ENCODE measurements at regions not wholly inside any gene's neighbourhood (a gene's known extent, or its start where the extent isn't known, plus 50 kb on each side); places are given as distances from the start of the nearest gene placed in this dataset.

GRCh38 chrY:13756615-13757014, 52.9 kb downstream of the TMSB4Y start:
- Histone ChIP-seq H3K79me2 (ENCODE audit: insufficient read depth, low read depth, low read length) (no peaks in the 10 kb centered on the region), H2AFZ (ENCODE audit: low read length) (no peak overlapping the region), H3K9me2 (ENCODE audit: insufficient read depth, low read length) (no peaks in the 10 kb centered on the region), H4K20me1 (ENCODE audit: insufficient read depth, low read length) (no peaks in the 10 kb centered on the region), H3K4me2 (ENCODE audit: low read length) (no peak overlapping the region), H3K4me3 (ENCODE audit: low read depth, low read length, poor library complexity, severe bottlenecking) (no peak overlapping the region), H3K4me1 (ENCODE audit: insufficient read depth, low read length, poor library complexity, severe bottlenecking) (no peaks in the 10 kb centered on the region), H3K36me3 (ENCODE audit: insufficient read depth, low read length) (no peaks in the 10 kb centered on the region), H3K9me3 (ENCODE audit: low read length) (no peaks in the 10 kb centered on the region), H3K27ac (ENCODE audit: low read depth, low read length, poor library complexity, severe bottlenecking) (no peak overlapping the region)
- ChIA-PET CTCF (ENCODE audit: unreplicated experiment) (no interaction called here), POLR2A (no interaction called here)
- no peak for TF ChIP-seq EZH2phosphoT487 (IDR thresholded peaks at IDR 0.05; ENCODE audit: borderline replicate concordance, low read depth, low read length)
- TF ChIP-seq, protein P1, sequence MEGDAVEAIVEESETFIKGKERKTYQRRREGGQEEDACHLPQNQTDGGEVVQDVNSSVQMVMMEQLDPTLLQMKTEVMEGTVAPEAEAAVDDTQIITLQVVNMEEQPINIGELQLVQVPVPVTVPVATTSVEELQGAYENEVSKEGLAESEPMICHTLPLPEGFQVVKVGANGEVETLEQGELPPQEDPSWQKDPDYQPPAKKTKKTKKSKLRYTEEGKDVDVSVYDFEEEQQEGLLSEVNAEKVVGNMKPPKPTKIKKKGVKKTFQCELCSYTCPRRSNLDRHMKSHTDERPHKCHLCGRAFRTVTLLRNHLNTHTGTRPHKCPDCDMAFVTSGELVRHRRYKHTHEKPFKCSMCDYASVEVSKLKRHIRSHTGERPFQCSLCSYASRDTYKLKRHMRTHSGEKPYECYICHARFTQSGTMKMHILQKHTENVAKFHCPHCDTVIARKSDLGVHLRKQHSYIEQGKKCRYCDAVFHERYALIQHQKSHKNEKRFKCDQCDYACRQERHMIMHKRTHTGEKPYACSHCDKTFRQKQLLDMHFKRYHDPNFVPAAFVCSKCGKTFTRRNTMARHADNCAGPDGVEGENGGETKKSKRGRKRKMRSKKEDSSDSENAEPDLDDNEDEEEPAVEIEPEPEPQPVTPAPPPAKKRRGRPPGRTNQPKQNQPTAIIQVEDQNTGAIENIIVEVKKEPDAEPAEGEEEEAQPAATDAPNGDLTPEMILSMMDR (conservative IDR thresholded peaks at IDR 0.05; ENCODE audit: low read length) = no peak
- DNase-seq (ENCODE audit: low spot score) = no peak
- no TSS peak for BruUV-seq (replicated peaks)
- intact Hi-C loops (cut with micrococcal nuclease; ENCODE audit: unreplicated experiment) = loop anchor here (10.0 kb wide), 1 partner anchor 52 kb away; the partner anchor contains the start of gene TMSB4Y

DNA sequence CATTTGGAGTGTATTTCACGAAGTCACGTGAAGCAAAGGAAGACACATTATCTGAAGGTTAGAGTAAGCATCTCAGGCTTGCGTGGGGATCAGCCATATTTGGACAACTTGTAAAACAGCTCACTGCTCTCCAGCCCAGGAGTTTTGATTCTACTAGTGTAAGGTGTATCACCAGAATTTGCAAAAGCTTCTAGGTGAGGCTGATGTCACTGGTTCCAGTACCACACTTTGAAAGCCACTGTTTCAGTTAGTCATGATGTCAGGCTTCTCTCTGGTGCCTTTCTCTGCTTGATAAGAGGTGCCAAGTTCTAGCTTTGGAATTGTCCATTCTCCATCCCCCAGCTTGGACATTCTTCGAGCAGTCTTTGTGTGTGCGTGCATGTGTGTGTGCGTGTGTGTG, 62.3 kb downstream of the TMSB4Y start:
- Histone ChIP-seq H4K20me1 (ENCODE audit: insufficient read depth, low read length) (no peaks in the 10 kb centered on the region), H3K27ac (ENCODE audit: low read depth, low read length, poor library complexity, severe bottlenecking) (no peak overlapping the region), H3K9me2 (ENCODE audit: insufficient read depth, low read length) (no peaks in the 10 kb centered on the region), H2AFZ (ENCODE audit: low read length) (no peak overlapping the region), H3K79me2 (ENCODE audit: insufficient read depth, low read depth, low read length) (no peaks in the 10 kb centered on the region), H3K9me3 (ENCODE audit: low read length) (no peaks in the 10 kb centered on the region), H3K36me3 (ENCODE audit: insufficient read depth, low read length) (no peaks in the 10 kb centered on the region), H3K4me2 (ENCODE audit: low read length) (no peak overlapping the region), H3K4me3 (ENCODE audit: low read depth, low read length, poor library complexity, severe bottlenecking) (no peak overlapping the region), H3K4me1 (ENCODE audit: insufficient read depth, low read length, poor library complexity, severe bottlenecking) (no peaks in the 10 kb centered on the region)
- intact Hi-C loops (cut with micrococcal nuclease; ENCODE audit: unreplicated experiment) = no loop called here
- DNase-seq (ENCODE audit: low spot score) = no peak
- TF ChIP-seq EZH2phosphoT487 (IDR thresholded peaks at IDR 0.05; ENCODE audit: borderline replicate concordance, low read depth, low read length) = no peak
- TF ChIP-seq, protein P1 (conservative IDR thresholded peaks at IDR 0.05; ENCODE audit: low read length) = no peak
- ChIA-PET CTCF (ENCODE audit: unreplicated experiment) (no interaction called here), POLR2A (no interaction called here)
- BruUV-seq (replicated peaks) = no TSS peak

GRCh38 chrY:13790108-13790793, 86.6 kb downstream of the TMSB4Y start:
- Histone ChIP-seq H3K4me2 (ENCODE audit: low read length) (no peak overlapping the region), H3K4me1 (ENCODE audit: insufficient read depth, low read length, poor library complexity, severe bottlenecking) (no peaks in the 10 kb centered on the region), H2AFZ (ENCODE audit: low read length) (no peak overlapping the region), H3K4me3 (ENCODE audit: low read depth, low read length, poor library complexity, severe bottlenecking) (no peak overlapping the region), H3K36me3 (ENCODE audit: insufficient read depth, low read length) (no peaks in the 10 kb centered on the region), H3K9me3 (ENCODE audit: low read length) (no peaks in the 10 kb centered on the region), H4K20me1 (ENCODE audit: insufficient read depth, low read length) (no peaks in the 10 kb centered on the region), H3K79me2 (ENCODE audit: insufficient read depth, low read depth, low read length) (no peaks in the 10 kb centered on the region), H3K27ac (ENCODE audit: low read depth, low read length, poor library complexity, severe bottlenecking) (no peak overlapping the region), H3K9me2 (ENCODE audit: insufficient read depth, low read length) (no peaks in the 10 kb centered on the region)
- DNase-seq (ENCODE audit: low spot score) = no peak
- no peak for TF ChIP-seq EZH2phosphoT487 (IDR thresholded peaks at IDR 0.05; ENCODE audit: borderline replicate concordance, low read depth, low read length)
- TF ChIP-seq, protein P1 (conservative IDR thresholded peaks at IDR 0.05; ENCODE audit: low read length) = no peak
- ChIA-PET POLR2A (no interaction called here), CTCF (ENCODE audit: unreplicated experiment) (no interaction called here)
- no TSS peak for BruUV-seq (replicated peaks)
- intact Hi-C loops (cut with micrococcal nuclease; ENCODE audit: unreplicated experiment) = no loop called here
